Epithelial cell of prostate (primary cell): ENCODE measurements at regions not wholly inside any gene's neighbourhood (a gene's known extent, or its start where the extent isn't known, plus 50 kb on each side); places are given as distances from the start of the nearest gene placed in this dataset.
"Not testable (repeated sequence)": the region's sequence is repeated elsewhere in the genome, so short reads cannot be mapped to it uniquely, and the experiment has no call there.

ENCODE experiments used
- DNase-seq: peaks from one replicate; pipeline ENCODE4 v3.0.0-alpha.2; 2011; ENCODE audit warnings: low read depth, low spot score
- H3K27ac ChIP-seq: fragments of 450-650 bp; 2 replicates; pipeline ENCODE4 v1.5.1; 2017; ENCODE audit warnings: mild to moderate bottlenecking

DNA sequence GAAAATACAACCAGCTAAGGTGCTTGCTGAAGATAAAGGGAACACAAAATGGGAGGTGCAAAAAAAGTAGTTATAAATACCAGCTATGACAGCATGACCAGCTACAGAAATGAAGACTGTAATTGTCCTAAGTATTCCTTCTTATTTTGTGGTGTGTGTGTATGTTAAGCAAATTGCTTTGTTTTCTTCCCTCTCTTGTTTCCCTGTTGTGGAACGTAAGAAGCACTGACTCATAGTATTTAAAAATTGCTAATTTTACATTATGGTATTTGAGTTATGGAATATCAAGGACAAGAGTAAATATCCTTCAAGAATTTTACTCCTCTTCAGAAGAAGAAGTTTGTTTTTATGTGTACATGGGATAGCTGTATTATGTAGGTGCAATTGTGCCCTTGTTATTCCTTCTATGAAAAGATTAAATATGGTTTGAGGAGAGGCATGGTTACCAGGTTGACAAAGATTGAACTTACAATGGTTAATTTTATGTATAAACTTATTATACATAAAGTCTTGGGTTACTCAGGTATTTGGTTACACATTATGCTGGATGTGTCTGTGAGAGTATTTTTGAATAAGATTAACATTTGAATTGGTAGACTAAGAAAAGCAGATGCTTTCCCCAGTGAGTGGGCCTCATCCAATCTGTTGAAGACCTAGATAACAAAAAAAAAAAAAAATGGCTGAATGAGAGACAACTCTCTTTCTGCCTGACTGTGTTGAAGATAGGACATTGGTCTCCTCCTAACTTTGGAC, 1132.1 kb upstream of the ALCAM start:
- no peak overlapping the region for H3K27ac ChIP-seq
- DNase-seq, result no peak

DNA sequence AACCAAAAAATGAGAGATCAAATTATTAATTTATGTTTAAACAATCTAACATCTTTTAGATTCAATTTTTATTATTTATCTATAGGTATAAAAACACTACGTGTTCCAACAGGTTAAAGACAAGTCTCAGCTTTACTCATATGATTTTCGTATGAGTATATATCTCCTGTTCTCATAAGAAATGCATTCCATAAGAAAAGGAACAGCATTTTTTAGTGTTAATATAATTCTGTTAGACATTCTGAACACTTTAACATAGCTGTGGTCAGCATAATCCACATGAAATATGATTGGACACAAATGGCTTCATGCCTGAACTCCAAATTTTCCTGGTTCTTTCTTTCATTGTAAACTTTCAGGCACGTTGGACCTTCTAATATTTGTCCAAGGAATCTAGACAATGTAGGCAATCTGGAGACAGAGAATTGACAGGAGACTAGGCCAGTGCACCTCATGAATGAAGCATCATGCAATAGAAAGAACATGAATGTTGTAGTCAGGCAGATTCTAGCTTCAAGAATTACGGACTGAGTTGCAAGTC, 1122.0 kb upstream of the ALCAM start:
- H3K27ac ChIP-seq, result no peak overlapping the region
- DNase-seq, result no peak

DNA sequence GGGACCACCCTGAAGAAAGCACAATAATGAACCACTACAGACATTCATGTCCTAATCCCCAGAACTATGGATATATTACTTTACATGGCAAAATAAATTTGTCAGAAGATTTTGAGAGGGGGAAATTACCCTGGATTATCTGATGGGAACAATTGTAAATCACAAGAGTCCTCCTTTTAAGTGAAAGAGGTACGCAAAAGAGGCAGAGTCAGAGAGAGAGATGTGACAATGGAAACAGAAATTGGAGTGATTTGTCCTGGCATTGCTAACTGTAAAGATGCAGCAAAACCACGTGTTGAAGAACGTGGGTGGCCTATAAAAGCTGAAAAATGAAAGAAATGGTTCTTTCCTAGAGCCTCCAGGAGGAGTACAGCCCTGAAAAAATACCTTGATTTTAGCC, 1121.4 kb upstream of the ALCAM start:
- DNase-seq, result no peak
- H3K27ac ChIP-seq, result no peak overlapping the region

DNA sequence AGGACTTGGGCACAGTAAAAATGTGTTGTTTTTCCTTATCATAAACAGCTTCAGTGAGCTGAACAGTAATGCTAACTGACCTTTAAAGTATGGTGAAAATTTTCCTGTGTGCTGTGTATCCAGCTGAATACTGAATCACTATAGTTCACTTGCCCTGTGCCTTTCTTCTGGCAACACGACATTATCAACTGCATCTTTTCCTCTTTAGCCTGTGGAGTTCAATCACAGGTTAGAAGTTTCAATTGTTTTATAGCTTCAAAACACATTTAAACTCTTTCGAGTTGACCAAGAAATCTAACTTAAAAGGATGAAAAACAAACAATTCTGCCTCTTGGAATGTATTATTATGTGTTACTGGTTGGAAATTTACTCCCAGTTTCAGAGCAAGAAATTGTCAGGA, 1120.7 kb upstream of the ALCAM start:
- no peak for DNase-seq
- no peak overlapping the region for H3K27ac ChIP-seq

GRCh38 chr3:104257486-104257885, 1109.2 kb upstream of the ALCAM start:
- no peak for DNase-seq
- no peak overlapping the region for H3K27ac ChIP-seq

DNA sequence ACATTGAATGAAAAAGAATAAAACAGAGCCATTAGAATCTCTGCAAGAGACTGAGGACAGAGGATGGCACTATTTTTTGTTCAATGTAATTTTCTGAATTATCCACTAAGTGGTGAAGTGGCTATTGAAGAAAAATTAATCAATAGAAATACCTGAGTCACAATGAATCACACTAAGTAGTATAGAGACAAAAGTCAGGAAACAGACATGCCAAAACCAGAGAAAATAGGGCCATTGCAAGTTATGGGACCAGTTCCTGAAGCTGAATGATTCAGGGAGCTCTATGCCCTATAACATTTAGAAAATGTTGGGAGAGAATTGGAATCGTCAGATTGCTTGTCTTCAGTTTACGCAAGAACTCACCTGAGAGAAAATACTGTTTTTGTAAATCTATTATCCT, 1103.2 kb upstream of the ALCAM start:
- no peak for DNase-seq
- H3K27ac ChIP-seq, result no peak overlapping the region

DNA sequence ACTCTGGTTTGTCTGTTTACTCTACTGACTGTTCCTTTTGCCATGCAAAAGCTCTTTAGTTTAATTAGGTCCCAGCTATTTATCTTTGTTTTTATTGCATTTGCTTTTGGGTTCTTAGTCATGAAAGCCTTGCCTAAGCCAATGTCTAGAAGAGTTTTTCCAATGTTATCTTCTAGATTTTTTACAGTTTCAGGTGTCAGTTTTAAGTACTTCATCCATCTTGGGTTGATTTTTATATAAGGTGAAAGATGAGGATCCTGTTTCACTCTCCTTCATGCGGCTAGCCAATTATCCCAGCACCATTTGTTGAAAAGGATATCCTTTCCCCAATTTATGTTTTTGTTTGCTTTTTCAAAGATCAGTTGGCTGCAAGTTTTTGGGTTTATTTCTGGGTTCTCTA, 1100.5 kb upstream of the ALCAM start:
- not testable (repeated sequence) for DNase-seq, H3K27ac ChIP-seq

DNA sequence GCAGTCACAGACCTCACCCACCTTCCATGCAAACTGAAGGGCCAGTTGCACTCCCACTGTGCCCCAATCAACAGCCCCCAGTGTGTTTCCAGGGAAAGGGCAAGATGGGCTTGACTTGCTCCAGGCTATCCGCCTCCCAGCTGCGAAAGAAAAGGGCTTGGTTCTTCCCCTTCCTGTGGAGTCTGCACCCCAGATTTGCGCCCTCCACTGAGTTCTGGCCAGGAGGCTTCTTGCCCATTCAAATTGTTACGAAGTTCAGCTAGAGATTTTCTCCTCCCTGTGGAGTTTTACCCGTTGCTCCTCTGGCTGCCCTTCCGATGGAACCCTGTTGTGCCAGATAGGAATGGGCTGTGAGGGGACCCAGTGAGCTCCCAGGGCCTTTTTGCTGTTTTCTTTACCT, 1096.9 kb upstream of the ALCAM start:
- DNase-seq, result no peak
- H3K27ac ChIP-seq, result no peak overlapping the region

DNA sequence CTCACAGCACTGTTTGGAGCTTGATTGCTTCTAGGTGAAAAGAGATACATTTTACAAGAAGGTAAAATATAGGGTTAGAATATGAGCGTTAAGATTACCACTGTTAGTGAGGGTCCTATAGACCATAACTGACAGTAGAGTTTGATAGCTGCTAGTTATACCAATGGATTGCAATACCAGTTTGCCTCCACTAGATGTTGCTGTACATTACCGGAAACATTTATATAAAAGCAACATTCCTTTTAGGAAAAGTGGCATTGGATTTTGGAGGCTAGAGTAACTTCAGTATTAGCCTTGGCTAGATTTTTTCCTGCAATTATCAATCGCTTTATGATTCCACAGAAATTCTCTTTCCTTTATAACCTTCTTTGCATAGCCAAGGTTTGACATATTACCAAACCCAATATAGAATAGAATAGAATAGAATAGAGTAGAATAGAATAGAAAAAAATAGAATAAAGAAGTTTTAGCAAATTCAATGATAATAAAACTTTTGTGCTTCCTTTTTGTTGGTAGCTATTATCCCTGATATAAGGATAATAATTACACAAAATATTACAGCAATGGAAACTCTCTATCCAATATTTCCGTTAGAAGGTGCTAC, 1093.6 kb upstream of the ALCAM start:
- H3K27ac ChIP-seq, result no peak overlapping the region
- DNase-seq, result no peak

DNA sequence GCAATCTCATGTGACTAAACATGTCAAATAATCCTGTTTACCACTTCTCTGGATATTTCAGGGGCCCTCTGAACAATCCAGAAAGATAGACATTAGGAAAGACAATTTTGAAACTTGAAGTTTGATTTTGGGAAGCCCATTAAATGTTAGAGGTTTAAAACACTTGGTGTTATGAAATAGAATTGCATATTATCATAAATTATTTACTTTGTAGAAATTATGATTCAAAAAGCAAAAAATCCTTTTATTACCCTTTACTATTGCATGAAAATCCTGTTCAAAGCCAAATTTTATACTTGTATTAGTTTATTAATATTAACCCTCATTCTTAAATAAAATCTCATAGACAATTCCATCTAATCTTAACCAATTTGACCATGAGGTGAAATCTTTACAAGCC, 1091.5 kb upstream of the ALCAM start:
- H3K27ac ChIP-seq, result no peak overlapping the region
- no peak for DNase-seq

DNA sequence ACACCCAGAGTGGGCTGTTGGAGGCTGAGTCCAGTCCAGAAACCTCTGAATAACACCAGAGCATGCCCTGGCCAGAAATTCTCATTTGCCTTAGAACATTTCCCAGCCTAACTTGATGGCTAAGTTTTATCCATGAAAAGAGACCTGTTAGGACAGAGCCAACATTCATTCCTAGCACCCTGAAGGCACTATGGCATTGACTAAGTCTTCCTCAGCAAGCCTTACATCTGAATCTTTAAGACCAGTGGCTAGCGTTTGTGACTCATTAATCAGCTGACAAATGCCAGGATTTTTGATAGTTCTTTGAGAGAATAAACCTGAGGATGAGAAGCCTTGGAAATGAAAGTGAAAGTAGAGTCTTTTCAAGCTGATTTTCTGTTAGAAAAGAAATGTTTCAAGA, 1087.1 kb upstream of the ALCAM start:
- DNase-seq, result peak; percentile 74
- peak overlapping the region; percentile 51 for H3K27ac ChIP-seq

DNA sequence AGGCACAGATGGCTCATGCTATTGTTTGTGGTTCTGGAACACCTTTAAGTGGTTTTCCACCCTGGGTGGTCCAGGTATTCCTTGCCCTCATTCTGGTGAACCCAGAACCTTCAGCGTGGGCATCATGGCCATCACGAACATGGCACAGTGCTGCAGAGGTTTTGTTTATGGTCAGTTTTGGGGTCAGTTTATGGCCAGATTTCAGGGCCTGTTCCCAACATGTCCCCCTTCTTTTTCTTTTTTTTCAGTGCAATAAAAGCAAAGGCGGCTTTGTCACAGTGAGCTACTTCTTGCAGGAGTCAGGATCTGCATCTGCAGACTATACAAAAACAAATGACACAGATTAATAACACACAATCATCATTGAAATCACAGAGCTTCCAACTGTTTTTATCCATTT, 1085.0 kb upstream of the ALCAM start:
- no peak overlapping the region for H3K27ac ChIP-seq
- no peak for DNase-seq

DNA sequence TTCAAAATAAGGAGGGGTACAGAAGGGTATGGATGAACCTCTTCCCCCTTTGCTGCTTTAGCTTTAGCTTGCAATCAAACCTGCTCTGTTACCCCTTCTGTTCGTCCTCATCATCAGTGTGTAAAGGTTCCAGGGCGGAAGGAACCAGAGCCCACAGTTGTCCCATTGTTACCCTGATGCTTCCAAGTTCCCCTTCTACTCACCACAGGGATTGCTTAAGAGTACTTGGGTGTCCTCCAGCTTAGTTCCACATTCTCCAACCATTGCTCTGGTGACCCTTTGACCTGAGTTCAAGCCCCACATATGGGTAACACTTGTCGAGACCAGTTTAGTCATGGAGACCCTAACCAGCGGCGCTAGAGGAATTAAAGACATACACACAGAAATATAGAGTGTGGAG, 1080.1 kb upstream of the ALCAM start:
- DNase-seq, result no peak
- no peak overlapping the region for H3K27ac ChIP-seq

- H3K27ac ChIP-seq, result no peak overlapping the region
- no peak for DNase-seq
These were observed 1075.3 kb upstream of the ALCAM start for GRCh38 chr3:104291437-104291851.

DNA sequence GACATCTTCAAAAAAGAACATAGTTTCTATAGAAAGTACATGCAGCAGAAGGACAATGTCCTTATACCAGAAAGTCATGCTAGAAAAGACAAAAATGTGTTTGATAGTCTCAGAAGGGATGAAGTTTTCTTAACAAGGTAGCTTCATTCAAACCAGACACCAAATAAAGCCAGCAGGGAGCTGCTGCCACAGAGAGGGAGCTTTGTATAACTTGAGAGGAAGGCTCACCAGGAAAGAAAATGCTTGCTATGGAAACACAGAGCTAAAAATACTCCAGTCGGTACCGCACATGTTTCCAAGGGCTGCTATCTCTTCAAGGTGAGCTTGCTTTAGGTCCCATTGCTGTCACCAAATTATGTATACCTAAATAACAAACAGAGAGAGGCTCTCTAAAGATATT, 1074.8 kb upstream of the ALCAM start:
- no peak for DNase-seq
- H3K27ac ChIP-seq, result no peak overlapping the region

DNA sequence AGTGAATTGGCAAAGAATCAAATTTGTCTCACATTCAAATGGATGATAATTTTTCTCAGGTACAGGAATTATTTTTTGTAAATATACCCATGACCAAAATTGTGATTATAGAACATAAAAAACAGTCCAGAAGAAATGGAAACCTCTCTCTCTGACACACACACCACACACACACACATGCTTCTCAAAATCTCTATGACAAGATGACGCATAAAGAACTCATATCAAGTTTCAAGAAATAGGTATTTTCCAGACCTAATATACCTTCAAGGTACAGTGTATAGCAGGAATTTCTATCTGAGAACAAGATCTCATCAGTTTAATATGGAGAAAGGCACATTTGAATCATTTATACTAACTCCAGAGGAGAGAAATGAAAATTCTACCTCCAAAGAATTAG, 1069.1 kb upstream of the ALCAM start:
- no peak for DNase-seq
- no peak overlapping the region for H3K27ac ChIP-seq

GRCh38 chr3:104298662-104299061, 1068.0 kb upstream of the ALCAM start:
- H3K27ac ChIP-seq, result no peak overlapping the region
- DNase-seq, result no peak

DNA sequence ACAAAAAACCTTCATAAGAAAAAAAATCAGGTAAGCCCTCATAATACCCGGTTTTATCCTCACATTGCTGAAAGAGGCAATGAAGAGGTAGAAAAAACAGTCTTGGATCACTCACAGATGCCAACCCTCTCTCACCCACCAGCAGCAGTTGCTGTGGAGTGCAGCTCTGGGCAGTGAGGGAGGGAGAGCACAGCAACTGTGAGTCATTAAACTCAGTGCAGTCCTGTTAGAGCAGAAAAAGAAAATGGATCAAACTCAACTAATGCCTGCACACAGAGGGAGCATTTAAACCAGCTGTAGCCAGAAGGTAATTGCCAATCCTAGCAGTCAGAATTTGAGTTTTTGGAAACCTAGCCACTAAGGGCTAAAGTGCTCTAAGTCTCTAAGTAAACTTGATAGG, 1050.6 kb upstream of the ALCAM start:
- DNase-seq, result no peak

DNA sequence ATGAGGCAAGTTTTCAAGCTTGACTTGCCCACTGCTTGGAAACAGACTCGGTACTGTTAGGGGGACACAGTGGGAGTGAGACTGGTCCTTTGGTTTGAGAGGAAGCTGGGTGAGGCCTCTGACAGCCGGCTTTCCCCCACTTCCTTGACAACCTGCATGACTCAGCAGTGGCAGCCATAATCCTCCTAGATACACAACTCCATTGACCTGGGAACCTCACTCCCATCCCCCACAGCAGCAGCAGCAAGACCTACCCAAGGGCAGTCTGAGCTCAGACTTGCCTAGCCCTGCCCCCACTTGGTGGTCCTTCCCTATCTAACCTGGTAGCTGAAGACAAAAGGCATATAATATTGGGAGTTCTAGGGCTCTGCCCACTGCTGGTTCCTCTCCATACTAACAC, 1043.5 kb upstream of the ALCAM start:
- no peak overlapping the region for H3K27ac ChIP-seq
- no peak for DNase-seq

More for the DNA sequence above, 1050.6 kb upstream of the ALCAM start:
- no peak overlapping the region for H3K27ac ChIP-seq

DNA sequence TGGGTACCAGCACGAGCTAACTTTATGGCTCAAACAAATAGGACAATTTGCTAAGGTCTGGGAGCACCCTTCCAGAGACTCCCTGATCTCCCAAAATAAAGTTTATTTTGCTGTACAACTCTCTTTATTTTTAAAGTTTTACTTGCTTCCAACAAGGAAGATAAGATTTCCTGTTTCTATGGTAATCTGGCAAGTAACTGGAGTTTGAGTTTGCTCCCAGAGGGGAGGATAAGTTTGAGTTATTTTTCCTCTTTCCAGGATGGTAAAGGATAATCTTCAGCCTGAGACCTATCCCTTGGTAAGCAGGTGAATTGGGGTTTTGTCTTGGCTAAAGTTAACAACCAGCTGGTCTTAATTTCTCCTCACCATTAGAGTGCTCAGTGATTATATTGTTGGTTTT, 1019.4 kb upstream of the ALCAM start:
- H3K27ac ChIP-seq, result no peak overlapping the region
- no peak for DNase-seq

DNA sequence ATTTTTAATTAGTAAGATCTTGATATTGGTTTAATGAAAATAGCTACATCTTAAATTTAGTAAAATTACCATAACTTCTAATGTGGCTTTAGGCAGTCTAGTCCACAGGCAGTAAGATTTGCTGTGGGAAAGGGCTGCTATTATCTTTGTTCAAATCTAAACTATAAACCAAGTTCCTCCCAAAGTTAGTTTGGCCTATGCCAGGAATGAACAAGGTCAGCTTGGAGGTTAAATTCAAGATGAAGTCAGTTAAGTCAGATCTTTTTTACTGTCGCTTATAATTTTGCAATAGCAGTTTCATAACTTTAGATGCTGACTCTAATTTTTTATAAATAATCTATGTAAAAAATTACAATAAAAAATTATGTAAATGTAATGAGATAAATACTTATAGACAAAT, 1016.9 kb upstream of the ALCAM start:
- no peak for DNase-seq
- H3K27ac ChIP-seq, result no peak overlapping the region

DNA sequence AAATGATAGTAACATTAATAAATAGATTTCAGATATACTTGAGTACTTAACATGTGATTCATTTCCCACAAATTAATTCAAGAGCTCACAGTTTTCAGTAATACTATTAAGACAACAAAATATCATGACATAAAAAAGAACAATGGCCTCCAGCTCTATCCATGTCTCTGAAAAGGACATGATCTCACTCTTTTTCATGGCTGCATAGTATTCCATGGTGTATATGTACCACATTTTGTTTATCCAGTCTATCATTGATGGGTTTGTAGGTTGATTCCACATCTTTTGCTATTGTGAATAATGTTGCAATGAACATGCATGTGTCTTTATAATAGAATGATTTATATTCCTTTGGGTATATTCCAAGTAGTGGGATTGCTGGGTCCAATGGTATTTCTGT, 1012.8 kb upstream of the ALCAM start:
- no peak for DNase-seq
- no peak overlapping the region for H3K27ac ChIP-seq
